ENCODE measurements at regions not wholly inside any gene's neighbourhood (a gene's known extent, or its start where the extent isn't known, plus 50 kb on each side); places are given as distances from the start of the nearest gene placed in this dataset.

GRCh38 chr1:8083739-8084484 lies 57.8 kb upstream of the ERRFI1 start (continued):
- TF ChIP-seq SKI (IDR thresholded peaks at IDR 0.05; ENCODE audit: partially characterized antibody) (peak; percentile 34), CBX5 (CRISPR knock-in tag; IDR thresholded peaks at IDR 0.05; ENCODE audit: borderline replicate concordance) (no peak), ZFP82 (CRISPR knock-in tag; IDR thresholded peaks at IDR 0.05; ENCODE audit: borderline replicate concordance) (no peak), ZEB1 (IDR thresholded peaks at IDR 0.05; ENCODE audit: insufficient replicate concordance, low read depth) (no peak), ZNF205 (CRISPR knock-in tag; IDR thresholded peaks at IDR 0.05) (no peak; the same call in 1 of the 2 replicates), MIER3 (CRISPR knock-in tag; IDR thresholded peaks at IDR 0.05; ENCODE audit: borderline replicate concordance) (peak; percentile 78; the same call in 1 of the 2 replicates), IKZF1 (IDR thresholded peaks at IDR 0.05) (no peak), ARNTL (CRISPR knock-in tag; IDR thresholded peaks at IDR 0.05) (peak; percentile 46; the same call in 1 of the 2 replicates), RARG (CRISPR knock-in tag; IDR thresholded peaks at IDR 0.05; ENCODE audit: low read depth) (no peak), CCDC6 (CRISPR knock-in tag; IDR thresholded peaks at IDR 0.05) (peak; percentile 51; the same call in 1 of the 2 replicates), BATF2 (CRISPR knock-in tag; IDR thresholded peaks at IDR 0.05) (no peak), ATF4 (CRISPR knock-in tag; IDR thresholded peaks at IDR 0.05) (peak in 1 of 2 experiments; percentile 62; a peak in 2 of 4 replicates), RARA (CRISPR knock-in tag; IDR thresholded peaks at IDR 0.05) (peak; percentile 95), ZNF513 (CRISPR knock-in tag; conservative IDR thresholded peaks at IDR 0.05) (no peak), ZNF446 (CRISPR knock-in tag; IDR thresholded peaks at IDR 0.05) (no peak), ZSCAN5A (CRISPR knock-in tag; IDR thresholded peaks at IDR 0.05; ENCODE audit: borderline replicate concordance) (no peak), FOXA3 (CRISPR knock-in tag; IDR thresholded peaks at IDR 0.05) (peak; percentile 99), ATF2 (CRISPR knock-in tag; IDR thresholded peaks at IDR 0.05) (peak; percentile 48; the same call in 1 of the 2 replicates), ZNF782 (CRISPR knock-in tag; IDR thresholded peaks at IDR 0.05; ENCODE audit: borderline replicate concordance) (no peak), POGZ (CRISPR knock-in tag; IDR thresholded peaks at IDR 0.05) (peak; percentile 76; the same call in 1 of the 2 replicates), ATM (IDR thresholded peaks at IDR 0.05; ENCODE audit: borderline replicate concordance) (no peak), JUNB (CRISPR knock-in tag; IDR thresholded peaks at IDR 0.05; ENCODE audit: borderline replicate concordance) (no peak)
